A549 (cell line): ENCODE measurements at regions not wholly inside any gene's neighbourhood (a gene's known extent, or its start where the extent isn't known, plus 50 kb on each side); places are given as distances from the start of the nearest gene placed in this dataset.

ENCODE experiments used
- EP300 ChIP-seq, 2 experiments: fragments of >200 bp; sonication (Bioruptor Twin); formaldehyde crosslinking; IDR thresholded peaks; 2 replicates in 1 of 2; 3 replicates in 1 of 2; pipeline ENCODE4 v1.6.1; 2016 to 2017
- JUNB ChIP-seq: fragments of >200 bp; sonication (Bioruptor Twin); formaldehyde crosslinking; IDR thresholded peaks from 2 replicates; pipeline ENCODE4 v1.6.1; 2016
- POLR2A ChIP-seq: IDR thresholded peaks from 2 replicates; pipeline ENCODE4 v1.6.1; 2012; ENCODE audit warnings: mild to moderate bottlenecking, low read length
- RAD21 ChIP-seq, 2 experiments: fragments of >200 bp in 1 of 2; sonication (Bioruptor Twin) in 1 of 2; formaldehyde crosslinking in 1 of 2; IDR thresholded peaks in 1 of 2; conservative IDR thresholded peaks in 1 of 2; 2 replicates in 1 of 2; 3 replicates in 1 of 2; pipeline ENCODE4 v1.6.1; 2012 to 2018; ENCODE audit warnings: inconsistent platforms in 1 of 2
- SMC3 ChIP-seq: fragments of >200 bp; sonication (Bioruptor Twin); formaldehyde crosslinking; IDR thresholded peaks from 3 replicates; pipeline ENCODE4 v1.6.1; 2018; ENCODE audit warnings: inconsistent platforms
- TF ChIP-seq, protein P1 (sequence below): fragments of >200 bp; sonication (Bioruptor Twin); formaldehyde crosslinking; IDR thresholded peaks from 3 replicates; pipeline ENCODE4 v1.5.1; 2016
- TF ChIP-seq, protein P2 (sequence below): fragments of 200-600 bp; sonication (generic); IDR thresholded peaks from 2 replicates; pipeline ENCODE4 v1.6.1; 2016; ENCODE audit warnings: antibody characterized with exemption, mild to moderate bottlenecking, moderate library complexity
- TF ChIP-seq, protein P3 (sequence below): fragments of 450-650 bp; IDR thresholded peaks from 2 replicates; pipeline ENCODE4 v1.6.1; 2014; ENCODE audit warnings: antibody characterized with exemption

DNA sequence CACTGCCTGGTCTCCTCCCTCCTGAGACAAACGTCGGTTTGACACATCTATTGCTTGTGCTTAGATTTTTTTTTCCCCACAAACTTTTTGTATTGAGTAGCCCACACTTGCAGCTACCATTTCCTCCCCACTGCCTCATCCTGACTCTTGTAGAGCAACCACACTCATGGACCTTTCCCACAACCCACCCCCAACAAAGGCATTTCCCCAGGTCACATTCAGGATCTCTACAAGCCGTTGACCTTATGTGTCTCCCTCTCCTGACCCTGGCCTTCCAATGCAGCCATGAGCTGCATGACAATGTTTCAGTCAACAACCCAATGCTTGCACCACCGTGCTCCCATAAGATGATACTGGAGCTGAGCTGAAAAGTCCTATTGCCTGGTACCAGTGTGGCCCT, 91.9 kb upstream of the MKI67 start:
- no peak for TF ChIP-seq RAD21 (conservative IDR thresholded peaks at IDR 0.05 in 1 of 2, IDR thresholded peaks at IDR 0.05 in 1 of 2)
- TF ChIP-seq, protein P1, sequence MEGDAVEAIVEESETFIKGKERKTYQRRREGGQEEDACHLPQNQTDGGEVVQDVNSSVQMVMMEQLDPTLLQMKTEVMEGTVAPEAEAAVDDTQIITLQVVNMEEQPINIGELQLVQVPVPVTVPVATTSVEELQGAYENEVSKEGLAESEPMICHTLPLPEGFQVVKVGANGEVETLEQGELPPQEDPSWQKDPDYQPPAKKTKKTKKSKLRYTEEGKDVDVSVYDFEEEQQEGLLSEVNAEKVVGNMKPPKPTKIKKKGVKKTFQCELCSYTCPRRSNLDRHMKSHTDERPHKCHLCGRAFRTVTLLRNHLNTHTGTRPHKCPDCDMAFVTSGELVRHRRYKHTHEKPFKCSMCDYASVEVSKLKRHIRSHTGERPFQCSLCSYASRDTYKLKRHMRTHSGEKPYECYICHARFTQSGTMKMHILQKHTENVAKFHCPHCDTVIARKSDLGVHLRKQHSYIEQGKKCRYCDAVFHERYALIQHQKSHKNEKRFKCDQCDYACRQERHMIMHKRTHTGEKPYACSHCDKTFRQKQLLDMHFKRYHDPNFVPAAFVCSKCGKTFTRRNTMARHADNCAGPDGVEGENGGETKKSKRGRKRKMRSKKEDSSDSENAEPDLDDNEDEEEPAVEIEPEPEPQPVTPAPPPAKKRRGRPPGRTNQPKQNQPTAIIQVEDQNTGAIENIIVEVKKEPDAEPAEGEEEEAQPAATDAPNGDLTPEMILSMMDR, result no peak
- no peak for TF ChIP-seq SMC3
- no peak for TF ChIP-seq EP300 (IDR thresholded peaks at IDR 0.05)
- TF ChIP-seq JUNB, result no peak
- TF ChIP-seq, protein P2, sequence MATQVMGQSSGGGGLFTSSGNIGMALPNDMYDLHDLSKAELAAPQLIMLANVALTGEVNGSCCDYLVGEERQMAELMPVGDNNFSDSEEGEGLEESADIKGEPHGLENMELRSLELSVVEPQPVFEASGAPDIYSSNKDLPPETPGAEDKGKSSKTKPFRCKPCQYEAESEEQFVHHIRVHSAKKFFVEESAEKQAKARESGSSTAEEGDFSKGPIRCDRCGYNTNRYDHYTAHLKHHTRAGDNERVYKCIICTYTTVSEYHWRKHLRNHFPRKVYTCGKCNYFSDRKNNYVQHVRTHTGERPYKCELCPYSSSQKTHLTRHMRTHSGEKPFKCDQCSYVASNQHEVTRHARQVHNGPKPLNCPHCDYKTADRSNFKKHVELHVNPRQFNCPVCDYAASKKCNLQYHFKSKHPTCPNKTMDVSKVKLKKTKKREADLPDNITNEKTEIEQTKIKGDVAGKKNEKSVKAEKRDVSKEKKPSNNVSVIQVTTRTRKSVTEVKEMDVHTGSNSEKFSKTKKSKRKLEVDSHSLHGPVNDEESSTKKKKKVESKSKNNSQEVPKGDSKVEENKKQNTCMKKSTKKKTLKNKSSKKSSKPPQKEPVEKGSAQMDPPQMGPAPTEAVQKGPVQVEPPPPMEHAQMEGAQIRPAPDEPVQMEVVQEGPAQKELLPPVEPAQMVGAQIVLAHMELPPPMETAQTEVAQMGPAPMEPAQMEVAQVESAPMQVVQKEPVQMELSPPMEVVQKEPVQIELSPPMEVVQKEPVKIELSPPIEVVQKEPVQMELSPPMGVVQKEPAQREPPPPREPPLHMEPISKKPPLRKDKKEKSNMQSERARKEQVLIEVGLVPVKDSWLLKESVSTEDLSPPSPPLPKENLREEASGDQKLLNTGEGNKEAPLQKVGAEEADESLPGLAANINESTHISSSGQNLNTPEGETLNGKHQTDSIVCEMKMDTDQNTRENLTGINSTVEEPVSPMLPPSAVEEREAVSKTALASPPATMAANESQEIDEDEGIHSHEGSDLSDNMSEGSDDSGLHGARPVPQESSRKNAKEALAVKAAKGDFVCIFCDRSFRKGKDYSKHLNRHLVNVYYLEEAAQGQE, result no peak
- TF ChIP-seq POLR2A, result no peak
- TF ChIP-seq, protein P3, sequence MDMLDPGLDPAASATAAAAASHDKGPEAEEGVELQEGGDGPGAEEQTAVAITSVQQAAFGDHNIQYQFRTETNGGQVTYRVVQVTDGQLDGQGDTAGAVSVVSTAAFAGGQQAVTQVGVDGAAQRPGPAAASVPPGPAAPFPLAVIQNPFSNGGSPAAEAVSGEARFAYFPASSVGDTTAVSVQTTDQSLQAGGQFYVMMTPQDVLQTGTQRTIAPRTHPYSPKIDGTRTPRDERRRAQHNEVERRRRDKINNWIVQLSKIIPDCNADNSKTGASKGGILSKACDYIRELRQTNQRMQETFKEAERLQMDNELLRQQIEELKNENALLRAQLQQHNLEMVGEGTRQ, result no peak
